Breast epithelium (tissue), 4 donors: ENCODE measurements at regions not wholly inside any gene's neighbourhood (a gene's known extent, or its start where the extent isn't known, plus 50 kb on each side); places are given as distances from the start of the nearest gene placed in this dataset.
"Not testable (repeated sequence)": the region's sequence is repeated elsewhere in the genome, so short reads cannot be mapped to it uniquely, and the experiment has no call there.

Experiments used
- DNase-seq, 2 donors: peaks; one replicate each; pipeline ENCODE4 v3.0.0-alpha.2; 2019; ENCODE audit warnings: low spot score in 2 of 2
- H3K27ac ChIP-seq, 2 donors: fragments of 200-600 bp; sonication (generic) in 1 of 2; one replicate each; pipeline ENCODE4 v1.5.1; 2016 to 2019; ENCODE audit warnings: mild to moderate bottlenecking in 1 of 2
- H3K27me3 ChIP-seq, 2 donors: fragments of 200-600 bp; sonication (generic) in 1 of 2; one replicate each; pipeline versions ENCODE4 v1.5.1 to v1.6.0; 2017 to 2019; ENCODE audit warnings: control low read depth in 1 of 2, mild to moderate bottlenecking in 1 of 2
- H3K36me3 ChIP-seq: fragments of 200-600 bp; one replicate; pipeline ENCODE4 v1.5.1; 2019
- H3K4me1 ChIP-seq, 2 donors: fragments of 200-600 bp; sonication (generic); one replicate each; pipeline ENCODE4 v1.5.1; 2016 to 2019; ENCODE audit warnings: control low read depth in 1 of 2
- H3K4me3 ChIP-seq, 3 donors: fragments of 200-600 bp; sonication (generic); 1 replicate in 2 of 3; 2 replicates in 1 of 3; pipeline ENCODE4 v1.5.1; 2016 to 2019; ENCODE audit warnings: mild to moderate bottlenecking in 3 of 3, moderate library complexity in 2 of 3
- H3K9me3 ChIP-seq, 2 donors: fragments of 200-600 bp; sonication (generic) in 1 of 2; one replicate each; pipeline ENCODE4 v1.5.1; 2016 to 2019; ENCODE audit warnings: control low read depth in 1 of 2
- CTCF ChIP-seq, 3 donors: fragments of 450-650 bp; IDR thresholded peaks; one replicate each; pipeline ENCODE4 v1.5.1; 2016 to 2017; ENCODE audit warnings: antibody characterized with exemption in 3 of 3, mild to moderate bottlenecking in 3 of 3, moderate library complexity in 3 of 3
- POLR2A ChIP-seq: fragments of 450-650 bp; IDR thresholded peaks from one replicate; pipeline ENCODE4 v1.6.1; 2016; ENCODE audit warnings: antibody characterized with exemption, mild to moderate bottlenecking, moderate library complexity
- POLR2AphosphoS5 ChIP-seq, 3 donors: sonication (generic); formaldehyde crosslinking; IDR thresholded peaks; one replicate each; pipeline ENCODE4 v1.6.1; 2017; ENCODE audit warnings: antibody characterized with exemption in 3 of 3
- intact Hi-C: fragments of 100-400 bp; cut with DNase I; formaldehyde crosslinking; loops from one replicate; pipeline ENCODE4 v1.15.1; 2023; ENCODE audit warnings: low total_unique reads

DNA sequence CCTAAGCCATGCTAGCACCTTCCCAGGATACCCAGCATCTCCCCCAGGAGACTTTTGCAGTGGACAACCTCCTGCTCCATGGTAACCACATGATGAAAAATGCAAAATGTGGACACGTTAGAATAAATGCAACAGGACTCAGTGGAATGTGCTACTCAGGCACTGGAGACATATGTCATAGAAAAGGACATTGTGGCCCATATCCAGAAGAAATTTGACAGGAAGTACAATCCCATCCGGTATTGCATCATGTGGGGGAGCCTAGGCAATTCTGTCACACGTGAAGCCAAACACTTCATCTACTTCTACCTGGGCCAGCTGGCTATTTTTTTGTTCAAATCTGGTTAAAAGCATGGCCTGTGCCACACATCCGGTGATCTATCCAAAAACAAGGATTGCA lies 227.2 kb upstream of the GPR149 start:
- Histone ChIP-seq H3K4me3 (no peak overlapping the region), H3K36me3 (no peaks in the 10 kb centered on the region), H3K9me3 (no peaks in the 10 kb centered on the region), H3K27ac (no peak overlapping the region), H3K27me3 (no peaks in the 10 kb centered on the region), H3K4me1 (no peaks in the 10 kb centered on the region)
- DNase-seq: no peak
- intact Hi-C loops: no loop called here
- TF ChIP-seq CTCF (IDR thresholded peaks at IDR 0.05) (no peak), POLR2A (no peak), POLR2AphosphoS5 (IDR thresholded peaks at IDR 0.05) (no peak)

- TF ChIP-seq POLR2A (no peak), CTCF (IDR thresholded peaks at IDR 0.05) (no peak), POLR2AphosphoS5 (IDR thresholded peaks at IDR 0.05) (no peak)
- H3K4me3 ChIP-seq: no peak overlapping the region
- DNase-seq: no peak
- no peaks in the 10 kb centered on the region for H3K4me1 ChIP-seq
- intact Hi-C loops: no loop called here
- no peaks in the 10 kb centered on the region for H3K9me3 ChIP-seq
- H3K36me3 ChIP-seq: no peaks in the 10 kb centered on the region
- H3K27me3 ChIP-seq: no peaks in the 10 kb centered on the region
- no peak overlapping the region for H3K27ac ChIP-seq
Measured at GRCh38 chr3:154656486-154656885, 226.5 kb upstream of the GPR149 start.

GRCh38 chr3:154642145-154642544 lies 212.2 kb upstream of the GPR149 start:
- H3K4me3 ChIP-seq: no peak overlapping the region
- H3K27ac ChIP-seq: no peak overlapping the region
- peaks cover 0 to 16% of the 10 kb centered on the region in 2 donors for H3K9me3 ChIP-seq
- no peak for DNase-seq
- no peak for TF ChIP-seq CTCF (IDR thresholded peaks at IDR 0.05)
- TF ChIP-seq POLR2AphosphoS5 (IDR thresholded peaks at IDR 0.05): no peak
- TF ChIP-seq POLR2A: no peak
- no peaks in the 10 kb centered on the region for H3K4me1 ChIP-seq
- H3K36me3 ChIP-seq: no peaks in the 10 kb centered on the region
- no peaks in the 10 kb centered on the region for H3K27me3 ChIP-seq
- intact Hi-C loops: no loop called here

GRCh38 chr3:154625756-154626155 lies 195.8 kb upstream of the GPR149 start:
- Histone ChIP-seq H3K36me3 (no peaks in the 10 kb centered on the region), H3K9me3 (no peaks in the 10 kb centered on the region), H3K4me1 (no peaks in the 10 kb centered on the region), H3K27me3 (no peaks in the 10 kb centered on the region), H3K27ac (no peak overlapping the region), H3K4me3 (no peak overlapping the region)
- TF ChIP-seq CTCF (IDR thresholded peaks at IDR 0.05): no peak
- TF ChIP-seq POLR2AphosphoS5 (IDR thresholded peaks at IDR 0.05): no peak
- no peak for TF ChIP-seq POLR2A
- DNase-seq: no peak
- intact Hi-C loops: no loop called here

- H3K27me3 ChIP-seq, H3K4me1 ChIP-seq, H3K27ac ChIP-seq, intact Hi-C loops, DNase-seq, H3K9me3 ChIP-seq, H3K36me3 ChIP-seq, H3K4me3 ChIP-seq: not testable (repeated sequence)
Measured at GRCh38 chr3:154619621-154620020, 189.6 kb upstream of the GPR149 start.

GRCh38 chr3:154616298-154616697 lies 186.3 kb upstream of the GPR149 start:
- intact Hi-C loops: no loop called here
- DNase-seq: no peak
- Histone ChIP-seq H3K27ac (no peak overlapping the region), H3K4me3 (no peak overlapping the region), H3K9me3 (peaks cover 0 to 7% of the 10 kb centered on the region in 2 donors), H3K4me1 (no peaks in the 10 kb centered on the region), H3K36me3 (no peaks in the 10 kb centered on the region), H3K27me3 (no peaks in the 10 kb centered on the region)
- no peak for TF ChIP-seq CTCF (IDR thresholded peaks at IDR 0.05)
- TF ChIP-seq POLR2AphosphoS5 (IDR thresholded peaks at IDR 0.05): no peak
- TF ChIP-seq POLR2A: no peak
